ENCODE measurements at regions not wholly inside any gene's neighbourhood (a gene's known extent, or its start where the extent isn't known, plus 50 kb on each side); places are given as distances from the start of the nearest gene placed in this dataset.
A peak's percentile ranks its signal among the peaks of the same experiment; 100 is the strongest.

- intact Hi-C loops (cut with micrococcal nuclease; ENCODE audit: unreplicated experiment): no loop called here
- H3K36me3 ChIP-seq (ENCODE audit: control insufficient read depth in 2 of 2, insufficient read depth in 2 of 2, low read length in 1 of 2): no peaks in the 10 kb centered on the region
- ATAC-seq (peak; percentile 81), DNase-seq (ENCODE audit: low read depth, low spot score) (peak; percentile 7), FAIRE-seq (no peak)
- H3K4me2 ChIP-seq (ENCODE audit: control insufficient read depth, insufficient read depth): no peak overlapping the region
- no peak overlapping the region for H3K9ac ChIP-seq (ENCODE audit: control insufficient read depth, insufficient read depth, low read length)
- H2AFZ ChIP-seq (ENCODE audit: control insufficient read depth, low read depth, low read length): no peak overlapping the region
- H3K4me1 ChIP-seq (ENCODE audit: control insufficient read depth, insufficient read depth, low read length): no peaks in the 10 kb centered on the region
- H4K20me1 ChIP-seq (ENCODE audit: control insufficient read depth, insufficient read depth): no peaks in the 10 kb centered on the region
- H3K27me3 ChIP-seq (replicated peaks in 1 of 2; ENCODE audit: control insufficient read depth in 2 of 2, insufficient read depth in 2 of 2, low read length in 1 of 2): no peaks in the 10 kb centered on the region
- WGBS (ENCODE audit: insufficient coverage, insufficient replicate concordance, low lambda C conversion rate, missing lambda C conversion rate): 44% methylated on average over 1 of the region's 1 CpG
- ChIA-PET CTCF (no interaction called here), RAD21 (ENCODE audit: unreplicated experiment) (no interaction called here), POLR2A (no interaction called here), SMC1A (ENCODE audit: uncharacterized antibody, unreplicated experiment) (no interaction called here)
- no peaks in the 10 kb centered on the region for H3K79me2 ChIP-seq (ENCODE audit: control insufficient read depth, insufficient read depth, low read length)
- in situ Hi-C loops (cut with MboI): no loop called here
- H3K9me3 ChIP-seq (replicated peaks; ENCODE audit: control insufficient read depth, insufficient read depth, low read length): no peaks in the 10 kb centered on the region
- no peak overlapping the region for H3K27ac ChIP-seq (ENCODE audit: control insufficient read depth, insufficient read depth)
- H3K4me3 ChIP-seq: no peak overlapping the region
- no TSS peak for BruUV-seq (replicated peaks)
- 0 out of 4 replicates have a peak, but pooled peaks of 1 of the 2 experiments have one; percentile 15 for TF ChIP-seq EP300 (IDR thresholded peaks at IDR 0.05; ENCODE audit: borderline replicate concordance in 1 of 2, control insufficient read depth in 1 of 2, low read depth in 2 of 2, low read length in 2 of 2)
- TF ChIP-seq NFIC (IDR thresholded peaks at IDR 0.05; ENCODE audit: low read depth, low read length): peak; percentile 73
- peak; percentile 68 for TF ChIP-seq RUNX3 (IDR thresholded peaks at IDR 0.05; ENCODE audit: low read length)
- no peak for TF ChIP-seq PML (IDR thresholded peaks at IDR 0.05; ENCODE audit: low read length)
- TF ChIP-seq, protein P1, sequence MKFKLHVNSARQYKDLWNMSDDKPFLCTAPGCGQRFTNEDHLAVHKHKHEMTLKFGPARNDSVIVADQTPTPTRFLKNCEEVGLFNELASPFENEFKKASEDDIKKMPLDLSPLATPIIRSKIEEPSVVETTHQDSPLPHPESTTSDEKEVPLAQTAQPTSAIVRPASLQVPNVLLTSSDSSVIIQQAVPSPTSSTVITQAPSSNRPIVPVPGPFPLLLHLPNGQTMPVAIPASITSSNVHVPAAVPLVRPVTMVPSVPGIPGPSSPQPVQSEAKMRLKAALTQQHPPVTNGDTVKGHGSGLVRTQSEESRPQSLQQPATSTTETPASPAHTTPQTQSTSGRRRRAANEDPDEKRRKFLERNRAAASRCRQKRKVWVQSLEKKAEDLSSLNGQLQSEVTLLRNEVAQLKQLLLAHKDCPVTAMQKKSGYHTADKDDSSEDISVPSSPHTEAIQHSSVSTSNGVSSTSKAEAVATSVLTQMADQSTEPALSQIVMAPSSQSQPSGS (IDR thresholded peaks at IDR 0.05; ENCODE audit: low read length): peak; percentile 55; the same call in 1 of the 2 replicates
- no peak for TF ChIP-seq ZNF207 (IDR thresholded peaks at IDR 0.05; ENCODE audit: borderline replicate concordance)
- TF ChIP-seq MEF2A (IDR thresholded peaks at IDR 0.05; ENCODE audit: insufficient read depth, low read depth, low read length): peak; percentile 84
Observed at GRCh38 chr4:131613824-131614216, 1535.3 kb upstream of the PCDH10 start.

- in situ Hi-C loops (cut with MboI) (no loop called here), intact Hi-C loops (cut with micrococcal nuclease; ENCODE audit: unreplicated experiment) (no loop called here)
- Histone ChIP-seq H3K27ac (ENCODE audit: control insufficient read depth, insufficient read depth) (no peak overlapping the region), H3K79me2 (ENCODE audit: control insufficient read depth, insufficient read depth, low read length) (no peaks in the 10 kb centered on the region), H3K4me1 (ENCODE audit: control insufficient read depth, insufficient read depth, low read length) (no peaks in the 10 kb centered on the region), H3K9me3 (replicated peaks; ENCODE audit: control insufficient read depth, insufficient read depth, low read length) (no peaks in the 10 kb centered on the region), H2AFZ (ENCODE audit: control insufficient read depth, low read depth, low read length) (no peak overlapping the region), H4K20me1 (ENCODE audit: control insufficient read depth, insufficient read depth) (no peaks in the 10 kb centered on the region), H3K27me3 (replicated peaks in 1 of 2; ENCODE audit: control insufficient read depth in 2 of 2, insufficient read depth in 2 of 2, low read length in 1 of 2) (no peaks in the 10 kb centered on the region), H3K4me3 (no peak overlapping the region), H3K4me2 (ENCODE audit: control insufficient read depth, insufficient read depth) (no peak overlapping the region), H3K9ac (ENCODE audit: control insufficient read depth, insufficient read depth, low read length) (no peak overlapping the region), H3K36me3 (ENCODE audit: control insufficient read depth in 2 of 2, insufficient read depth in 2 of 2, low read length in 1 of 2) (no peaks in the 10 kb centered on the region)
- POLR2A ChIA-PET: no interaction called here
- CTCF ChIA-PET: no interaction called here
- SMC1A ChIA-PET (ENCODE audit: uncharacterized antibody, unreplicated experiment): no interaction called here
- FAIRE-seq: no peak
- no TSS peak for BruUV-seq (replicated peaks)
- TF ChIP-seq KDM1A (IDR thresholded peaks at IDR 0.05; ENCODE audit: borderline replicate concordance): no peak
- TF ChIP-seq MXI1 (IDR thresholded peaks at IDR 0.05; ENCODE audit: low read depth, low read length): no peak
- TF ChIP-seq YY1 (IDR thresholded peaks at IDR 0.05; ENCODE audit: low read depth, low read length): no peak
- TF ChIP-seq POLR2A (IDR thresholded peaks at IDR 0.05; ENCODE audit: low read depth, low read length): no peak
- TF ChIP-seq, protein P2, sequence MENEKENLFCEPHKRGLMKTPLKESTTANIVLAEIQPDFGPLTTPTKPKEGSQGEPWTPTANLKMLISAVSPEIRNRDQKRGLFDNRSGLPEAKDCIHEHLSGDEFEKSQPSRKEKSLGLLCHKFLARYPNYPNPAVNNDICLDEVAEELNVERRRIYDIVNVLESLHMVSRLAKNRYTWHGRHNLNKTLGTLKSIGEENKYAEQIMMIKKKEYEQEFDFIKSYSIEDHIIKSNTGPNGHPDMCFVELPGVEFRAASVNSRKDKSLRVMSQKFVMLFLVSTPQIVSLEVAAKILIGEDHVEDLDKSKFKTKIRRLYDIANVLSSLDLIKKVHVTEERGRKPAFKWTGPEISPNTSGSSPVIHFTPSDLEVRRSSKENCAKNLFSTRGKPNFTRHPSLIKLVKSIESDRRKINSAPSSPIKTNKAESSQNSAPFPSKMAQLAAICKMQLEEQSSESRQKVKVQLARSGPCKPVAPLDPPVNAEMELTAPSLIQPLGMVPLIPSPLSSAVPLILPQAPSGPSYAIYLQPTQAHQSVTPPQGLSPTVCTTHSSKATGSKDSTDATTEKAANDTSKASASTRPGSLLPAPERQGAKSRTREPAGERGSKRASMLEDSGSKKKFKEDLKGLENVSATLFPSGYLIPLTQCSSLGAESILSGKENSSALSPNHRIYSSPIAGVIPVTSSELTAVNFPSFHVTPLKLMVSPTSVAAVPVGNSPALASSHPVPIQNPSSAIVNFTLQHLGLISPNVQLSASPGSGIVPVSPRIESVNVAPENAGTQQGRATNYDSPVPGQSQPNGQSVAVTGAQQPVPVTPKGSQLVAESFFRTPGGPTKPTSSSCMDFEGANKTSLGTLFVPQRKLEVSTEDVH (IDR thresholded peaks at IDR 0.05; ENCODE audit: low read depth, partially characterized antibody): no peak
- no peak for TF ChIP-seq GABPA (IDR thresholded peaks at IDR 0.05; ENCODE audit: low read depth)
- no peak for TF ChIP-seq IRF3 (IDR thresholded peaks at IDR 0.05)
- no peak for TF ChIP-seq EP300 (IDR thresholded peaks at IDR 0.05; ENCODE audit: borderline replicate concordance in 1 of 2, control insufficient read depth in 1 of 2, low read depth in 2 of 2, low read length in 2 of 2)
- TF ChIP-seq NFYB (IDR thresholded peaks at IDR 0.05; ENCODE audit: insufficient read depth, low read depth, low read length): no peak
- ATAC-seq: no peak
- DNase-seq (ENCODE audit: low read depth, low spot score): no peak
- RAD21 ChIA-PET (ENCODE audit: unreplicated experiment): no interaction called here
Observed at GRCh38 chr4:131632877-131633276, 1516.2 kb upstream of the PCDH10 start.

Data from GM12878 (cell line).